ENCODE measurements at regions not wholly inside any gene's neighbourhood (a gene's known extent, or its start where the extent isn't known, plus 50 kb on each side); places are given as distances from the start of the nearest gene placed in this dataset.

DNA sequence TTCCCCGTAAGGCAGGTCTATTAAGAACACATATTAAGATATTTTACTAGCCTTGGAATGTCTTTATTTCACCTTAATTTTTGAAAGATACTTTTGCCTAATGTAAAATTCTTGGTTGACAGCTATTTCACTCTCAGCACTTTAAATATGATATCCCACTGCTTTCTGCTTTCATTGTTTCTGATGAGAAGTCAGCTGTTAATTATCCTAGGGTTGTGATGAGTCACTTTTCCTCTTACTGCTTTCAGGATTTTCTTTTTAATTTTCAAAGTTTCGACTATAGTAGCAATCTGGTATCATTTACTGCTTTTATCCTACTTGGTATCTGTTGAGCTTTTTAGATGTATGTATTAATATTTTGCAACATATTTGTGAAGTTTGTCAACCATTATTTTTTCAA, 578.9 kb upstream of the ATP2B1 start:
- H3K9me3 ChIP-seq (ENCODE audit: low read length): no peaks in the 10 kb centered on the region
- H3K4me3 Mint-ChIP-seq: no peak overlapping the region
- no peak overlapping the region for H3K27ac ChIP-seq (ENCODE audit: low read depth, low read length)
- no peak overlapping the region for H3K4me3 ChIP-seq (ENCODE audit: low read length)
- H3K9me3 Mint-ChIP-seq: peaks cover 7 to 11% (median 9%) of the 10 kb centered on the region in 5 donors
- POLR2A ChIA-PET: no interaction called here
- no peak for DNase-seq
- no peaks in the 10 kb centered on the region for H3K36me3 ChIP-seq (ENCODE audit: insufficient read depth, low read length)
- no peaks in the 10 kb centered on the region for H3K4me1 ChIP-seq (ENCODE audit: insufficient read depth, low read length)
- H3K36me3 Mint-ChIP-seq: no peaks in the 10 kb centered on the region
- no peak overlapping the region for H3K27ac Mint-ChIP-seq
- CTCF ChIA-PET: no interaction called here
- no peaks in the 10 kb centered on the region for H3K27me3 Mint-ChIP-seq
- H3K4me1 Mint-ChIP-seq: peaks cover 0 to 5% (median 0%) of the 10 kb centered on the region in 3 donors
- no peaks in the 10 kb centered on the region for H3K27me3 ChIP-seq (ENCODE audit: insufficient read depth, low read length, poor library complexity, severe bottlenecking)

DNA sequence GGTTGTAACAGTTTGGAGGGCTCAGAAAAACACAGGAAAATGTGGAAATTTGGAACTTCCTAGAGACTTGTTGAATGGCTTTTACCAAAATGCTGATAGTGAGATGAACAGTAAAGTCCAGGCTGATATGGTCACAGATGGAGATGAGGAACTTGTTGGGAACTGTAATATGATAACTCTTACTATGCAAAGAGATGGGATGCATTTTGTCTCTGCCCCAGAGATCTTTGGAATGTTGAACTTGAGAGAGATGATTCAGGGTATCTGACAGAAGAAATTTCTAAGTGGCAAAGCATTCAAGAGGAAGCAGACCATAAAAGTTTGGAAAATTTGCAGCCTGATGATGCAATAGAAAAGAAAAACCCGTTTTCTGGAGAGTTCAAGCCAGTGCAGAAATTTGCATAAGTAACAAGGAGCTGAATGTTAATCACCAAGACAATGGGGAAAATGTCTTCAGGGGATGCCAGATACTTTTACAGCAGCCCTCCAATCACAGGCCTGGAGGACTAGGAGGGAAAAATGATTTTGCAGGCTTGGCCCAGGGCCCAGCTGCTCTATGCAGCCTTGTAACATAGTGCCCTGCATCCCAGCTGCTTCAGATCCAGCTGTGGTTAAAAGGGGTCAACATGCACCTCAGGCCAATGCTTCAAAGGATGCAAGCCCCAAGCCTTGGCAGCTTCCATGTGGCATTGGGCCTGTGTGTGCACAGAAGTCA, 572.7 kb upstream of the ATP2B1 start:
- Mint-ChIP-seq H3K4me3 (no peak overlapping the region), H3K27ac (no peak overlapping the region), H3K36me3 (no peaks in the 10 kb centered on the region)

DNA sequence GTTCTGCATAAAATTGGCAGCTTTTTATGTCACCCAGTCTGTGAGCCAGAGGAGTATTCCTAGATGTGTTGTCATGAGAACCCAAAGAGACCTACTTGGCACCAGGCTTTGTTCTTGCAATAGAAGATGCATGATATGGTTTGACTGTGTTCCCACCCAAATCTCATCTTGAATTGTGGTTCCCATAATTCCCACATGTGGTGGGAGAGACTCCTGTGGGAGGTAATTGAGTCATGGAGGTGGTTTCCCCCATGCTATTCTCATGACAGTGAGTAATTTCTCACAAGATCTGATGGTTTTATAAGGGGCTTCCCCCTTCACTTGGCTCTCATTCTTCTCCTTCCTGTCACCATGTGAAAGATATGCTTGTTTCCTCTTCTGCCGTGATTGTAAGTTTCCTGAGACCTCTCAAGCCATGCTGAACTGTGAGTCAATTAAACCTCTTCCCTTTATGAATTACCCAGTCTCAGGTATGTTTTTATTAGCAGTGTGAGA, 572.0 kb upstream of the ATP2B1 start:
- H3K27ac Mint-ChIP-seq: no peak overlapping the region

More for the DNA sequence above, 572.7 kb upstream of the ATP2B1 start:
- Histone ChIP-seq H3K27ac (ENCODE audit: low read depth, low read length) (no peak overlapping the region), H3K27me3 (ENCODE audit: insufficient read depth, low read length, poor library complexity, severe bottlenecking) (no peaks in the 10 kb centered on the region), H3K4me1 (ENCODE audit: insufficient read depth, low read length) (no peaks in the 10 kb centered on the region), H3K4me3 (ENCODE audit: low read length) (no peak overlapping the region), H3K36me3 (ENCODE audit: insufficient read depth, low read length) (no peaks in the 10 kb centered on the region), H3K9me3 (ENCODE audit: low read length) (no peaks in the 10 kb centered on the region)
- POLR2A ChIA-PET: no interaction called here
- H3K9me3 Mint-ChIP-seq: peaks cover 0 to 10% (median 0%) of the 10 kb centered on the region in 5 donors
- peaks cover 0 to 4% (median 0%) of the 10 kb centered on the region in 3 donors for H3K4me1 Mint-ChIP-seq
- CTCF ChIA-PET: no interaction called here
- no peaks in the 10 kb centered on the region for H3K27me3 Mint-ChIP-seq
- DNase-seq: no peak

GRCh38 chr12:90280033-90280432, 571.4 kb upstream of the ATP2B1 start:
- Mint-ChIP-seq H3K4me1 (peaks cover 0 to 4% (median 0%) of the 10 kb centered on the region in 3 donors), H3K4me3 (no peak overlapping the region), H3K27me3 (no peaks in the 10 kb centered on the region), H3K36me3 (no peaks in the 10 kb centered on the region), H3K9me3 (peaks cover 0 to 9% (median 0%) of the 10 kb centered on the region in 5 donors), H3K27ac (no peak overlapping the region)
- Histone ChIP-seq H3K4me3 (ENCODE audit: low read length) (no peak overlapping the region), H3K4me1 (ENCODE audit: insufficient read depth, low read length) (no peaks in the 10 kb centered on the region), H3K27ac (ENCODE audit: low read depth, low read length) (no peak overlapping the region), H3K27me3 (ENCODE audit: insufficient read depth, low read length, poor library complexity, severe bottlenecking) (no peaks in the 10 kb centered on the region), H3K9me3 (ENCODE audit: low read length) (no peaks in the 10 kb centered on the region), H3K36me3 (ENCODE audit: insufficient read depth, low read length) (no peaks in the 10 kb centered on the region)
- ChIA-PET CTCF (no interaction called here), POLR2A (no interaction called here)
- no peak for DNase-seq

More for the DNA sequence above, 572.0 kb upstream of the ATP2B1 start:
- no peak overlapping the region for H3K4me3 Mint-ChIP-seq
- Histone ChIP-seq H3K4me3 (ENCODE audit: low read length) (no peak overlapping the region), H3K4me1 (ENCODE audit: insufficient read depth, low read length) (no peaks in the 10 kb centered on the region), H3K27ac (ENCODE audit: low read depth, low read length) (no peak overlapping the region), H3K36me3 (ENCODE audit: insufficient read depth, low read length) (no peaks in the 10 kb centered on the region), H3K9me3 (ENCODE audit: low read length) (no peaks in the 10 kb centered on the region), H3K27me3 (ENCODE audit: insufficient read depth, low read length, poor library complexity, severe bottlenecking) (no peaks in the 10 kb centered on the region)
- peaks cover 0 to 4% (median 0%) of the 10 kb centered on the region in 3 donors for H3K4me1 Mint-ChIP-seq
- CTCF ChIA-PET: no interaction called here
- POLR2A ChIA-PET: no interaction called here
- peaks cover 0 to 9% (median 0%) of the 10 kb centered on the region in 5 donors for H3K9me3 Mint-ChIP-seq
- no peaks in the 10 kb centered on the region for H3K36me3 Mint-ChIP-seq
- no peak for DNase-seq
- no peaks in the 10 kb centered on the region for H3K27me3 Mint-ChIP-seq

DNA sequence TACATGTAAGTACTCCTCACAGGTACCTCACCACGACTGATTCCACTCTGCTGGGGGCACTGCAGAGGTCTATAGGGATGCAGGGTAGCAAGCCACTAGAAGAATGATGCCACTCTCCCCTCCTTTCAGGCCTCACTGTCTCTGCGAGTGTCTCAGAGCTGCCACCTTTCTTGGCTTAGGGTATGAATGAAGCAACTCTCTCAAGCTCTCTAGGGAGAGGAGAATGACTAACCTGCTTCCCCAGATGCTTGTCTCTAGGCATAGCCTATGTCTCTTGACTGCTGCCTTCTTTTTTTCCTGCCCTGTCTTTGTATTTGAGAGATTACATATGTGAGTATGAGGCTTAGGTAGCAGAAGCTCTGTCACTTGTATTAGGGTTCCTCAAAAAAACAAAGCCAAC, 566.5 kb upstream of the ATP2B1 start:
- Histone ChIP-seq H3K4me3 (ENCODE audit: low read length) (no peak overlapping the region), H3K27me3 (ENCODE audit: insufficient read depth, low read length, poor library complexity, severe bottlenecking) (no peaks in the 10 kb centered on the region), H3K4me1 (ENCODE audit: insufficient read depth, low read length) (no peaks in the 10 kb centered on the region), H3K9me3 (ENCODE audit: low read length) (no peaks in the 10 kb centered on the region), H3K36me3 (ENCODE audit: insufficient read depth, low read length) (no peaks in the 10 kb centered on the region), H3K27ac (ENCODE audit: low read depth, low read length) (no peak overlapping the region)
- H3K27ac Mint-ChIP-seq: no peak overlapping the region
- no peak for DNase-seq
- H3K36me3 Mint-ChIP-seq: no peaks in the 10 kb centered on the region
- H3K4me3 Mint-ChIP-seq: no peak overlapping the region
- H3K4me1 Mint-ChIP-seq: no peaks in the 10 kb centered on the region
- H3K27me3 Mint-ChIP-seq: peaks cover 0 to 2% of the 10 kb centered on the region in 2 donors
- POLR2A ChIA-PET: no interaction called here
- H3K9me3 Mint-ChIP-seq: no peaks in the 10 kb centered on the region
- CTCF ChIA-PET: no interaction called here

GRCh38 chr12:90274407-90274806, 565.8 kb upstream of the ATP2B1 start:
- POLR2A ChIA-PET: no interaction called here
- CTCF ChIA-PET: no interaction called here
- Histone ChIP-seq H3K4me3 (ENCODE audit: low read length) (no peak overlapping the region), H3K4me1 (ENCODE audit: insufficient read depth, low read length) (no peaks in the 10 kb centered on the region), H3K9me3 (ENCODE audit: low read length) (no peaks in the 10 kb centered on the region), H3K27ac (ENCODE audit: low read depth, low read length) (no peak overlapping the region), H3K36me3 (ENCODE audit: insufficient read depth, low read length) (no peaks in the 10 kb centered on the region), H3K27me3 (ENCODE audit: insufficient read depth, low read length, poor library complexity, severe bottlenecking) (no peaks in the 10 kb centered on the region)
- DNase-seq: no peak
- no peak overlapping the region for H3K27ac Mint-ChIP-seq
- no peak overlapping the region for H3K4me3 Mint-ChIP-seq
- H3K36me3 Mint-ChIP-seq: no peaks in the 10 kb centered on the region
- H3K27me3 Mint-ChIP-seq: peaks cover 0 to 5% of the 10 kb centered on the region in 2 donors
- no peaks in the 10 kb centered on the region for H3K9me3 Mint-ChIP-seq
- peaks cover 0 to 3% (median 0%) of the 10 kb centered on the region in 3 donors for H3K4me1 Mint-ChIP-seq

- no peaks in the 10 kb centered on the region for H3K36me3 Mint-ChIP-seq
- H3K4me3 ChIP-seq (ENCODE audit: low read length): no peak overlapping the region
- CTCF ChIA-PET: no interaction called here
- no peak overlapping the region for H3K27ac Mint-ChIP-seq
- no peak overlapping the region for H3K27ac ChIP-seq (ENCODE audit: low read depth, low read length)
- no peaks in the 10 kb centered on the region for H3K9me3 Mint-ChIP-seq
- peaks cover 7 to 10% of the 10 kb centered on the region in 2 donors for H3K27me3 Mint-ChIP-seq
- H3K9me3 ChIP-seq (ENCODE audit: low read length): no peaks in the 10 kb centered on the region
- no peak for DNase-seq
- H3K4me1 Mint-ChIP-seq: peaks cover 0 to 4% (median 0%) of the 10 kb centered on the region in 3 donors
- H3K4me3 Mint-ChIP-seq: no peak overlapping the region
- H3K36me3 ChIP-seq (ENCODE audit: insufficient read depth, low read length): no peaks in the 10 kb centered on the region
- H3K4me1 ChIP-seq (ENCODE audit: insufficient read depth, low read length): no peaks in the 10 kb centered on the region
- POLR2A ChIA-PET: no interaction called here
- H3K27me3 ChIP-seq (ENCODE audit: insufficient read depth, low read length, poor library complexity, severe bottlenecking): no peaks in the 10 kb centered on the region
These were observed 559.9 kb upstream of the ATP2B1 start for GRCh38 chr12:90268574-90268973.

GRCh38 chr12:90262251-90262650, 553.6 kb upstream of the ATP2B1 start:
- Histone ChIP-seq H3K9me3 (ENCODE audit: low read length) (no peaks in the 10 kb centered on the region), H3K4me1 (ENCODE audit: insufficient read depth, low read length) (no peaks in the 10 kb centered on the region), H3K36me3 (ENCODE audit: insufficient read depth, low read length) (no peaks in the 10 kb centered on the region), H3K27me3 (ENCODE audit: insufficient read depth, low read length, poor library complexity, severe bottlenecking) (no peaks in the 10 kb centered on the region), H3K27ac (ENCODE audit: low read depth, low read length) (no peak overlapping the region), H3K4me3 (ENCODE audit: low read length) (no peak overlapping the region)
- CTCF ChIA-PET: no interaction called here
- H3K4me3 Mint-ChIP-seq: no peak overlapping the region
- no peak overlapping the region for H3K27ac Mint-ChIP-seq
- peaks cover 8 to 15% of the 10 kb centered on the region in 2 donors for H3K27me3 Mint-ChIP-seq
- POLR2A ChIA-PET: no interaction called here
- H3K4me1 Mint-ChIP-seq: no peaks in the 10 kb centered on the region
- no peaks in the 10 kb centered on the region for H3K9me3 Mint-ChIP-seq
- DNase-seq: no peak
- no peaks in the 10 kb centered on the region for H3K36me3 Mint-ChIP-seq

All from CD8-positive, alpha-beta memory T cell (primary cell).